GM23338 (cell line): ENCODE measurements at regions not wholly inside any gene's neighbourhood (a gene's known extent, or its start where the extent isn't known, plus 50 kb on each side); places are given as distances from the start of the nearest gene placed in this dataset.

Experiments used
- CREB1 ChIP-seq: fragments of 250-450 bp; sonication (Bioruptor Pico); IDR thresholded peaks from 2 replicates; pipeline ENCODE4 v1.5.0; 2020; ENCODE audit warnings: low read depth, mild to moderate bottlenecking, moderate library complexity
- CTCF ChIP-seq, 2 experiments: fragments of 200-600 bp in 1 of 2; sonication (generic) in 1 of 2; conservative IDR thresholded peaks; 2 replicates each; pipeline versions ENCODE4 v1.5.1 to v1.6.1; 2016 to 2017; ENCODE audit warnings: antibody characterized with exemption in 2 of 2, low read depth in 2 of 2, mild to moderate bottlenecking in 2 of 2, moderate library complexity in 1 of 2
- ETS1 ChIP-seq: IDR thresholded peaks from 2 replicates; pipeline ENCODE4 v1.6.1; 2016; ENCODE audit warnings: antibody characterized with exemption
- EZH2 ChIP-seq: fragments of 200-600 bp; sonication (generic); IDR thresholded peaks from one replicate; pipeline ENCODE4 v1.8.0; 2017; ENCODE audit warnings: antibody characterized with exemption, mild to moderate bottlenecking, low read depth; ENCODE audit not compliant: unreplicated experiment
- JUNB ChIP-seq: IDR thresholded peaks from one replicate; pipeline ENCODE4 v1.6.1; 2016; ENCODE audit warnings: antibody characterized with exemption; ENCODE audit not compliant: unreplicated experiment
- NANOG ChIP-seq: IDR thresholded peaks from 2 replicates; pipeline ENCODE4 v1.6.1; 2016; ENCODE audit warnings: antibody characterized with exemption, borderline replicate concordance
- POLR2AphosphoS5 ChIP-seq: IDR thresholded peaks from 2 replicates; pipeline ENCODE4 v1.6.1; 2016; ENCODE audit warnings: antibody characterized with exemption, low read depth
- REST ChIP-seq: IDR thresholded peaks from one replicate; pipeline ENCODE4 v1.6.1; 2018; ENCODE audit warnings: antibody characterized with exemption; ENCODE audit not compliant: unreplicated experiment
- ZNF114 ChIP-seq: fragments of 250-450 bp; sonication (Bioruptor Pico); IDR thresholded peaks from 2 replicates; pipeline ENCODE4 v1.5.0; 2020; ENCODE audit warnings: mild to moderate bottlenecking, moderate library complexity
- ZNF462 ChIP-seq: fragments of 250-450 bp; sonication (Bioruptor Pico); IDR thresholded peaks from 2 replicates; pipeline ENCODE4 v1.5.0; 2020; ENCODE audit warnings: mild to moderate bottlenecking, moderate library complexity

DNA sequence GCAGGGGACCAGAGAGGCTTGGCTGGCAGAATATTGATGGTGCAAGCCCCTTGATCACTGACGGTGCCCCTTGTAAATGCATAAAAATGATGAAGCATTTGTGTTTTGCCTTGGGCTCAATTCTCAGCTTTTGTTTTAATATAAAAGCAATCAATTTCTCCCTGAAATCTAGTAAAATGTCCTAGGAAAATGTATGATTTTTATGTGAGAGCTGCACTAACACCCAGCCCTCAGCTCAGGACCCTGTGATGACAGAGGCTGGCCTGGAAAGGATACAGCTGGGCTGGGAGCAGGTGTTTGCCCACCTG, 84.7 kb upstream of the PHACTR3 start:
- no peak for TF ChIP-seq CTCF (conservative IDR thresholded peaks at IDR 0.05; ENCODE audit: low read depth in 2 of 2)
- TF ChIP-seq JUNB = no peak
- TF ChIP-seq ZNF462 (CRISPR knock-in tag) = no peak
- TF ChIP-seq EZH2 = no peak
- no peak for TF ChIP-seq REST
- TF ChIP-seq POLR2AphosphoS5 = no peak
- no peak for TF ChIP-seq ETS1
- no peak for TF ChIP-seq ZNF114
- no peak for TF ChIP-seq NANOG
- no peak for TF ChIP-seq CREB1 (CRISPR knock-in tag)
